SJCRH30 (cell line): ENCODE measurements at regions not wholly inside any gene's neighbourhood (a gene's known extent, or its start where the extent isn't known, plus 50 kb on each side); places are given as distances from the start of the nearest gene placed in this dataset.

Experiments used
- DNase-seq, 2 experiments: peaks; one replicate each; pipeline ENCODE4 v3.0.0-alpha.2; 2015 to 2020
- H3K27ac ChIP-seq: fragments of 250-450 bp; sonication (Bioruptor Pico); 2 replicates; pipeline ENCODE4 v1.5.1; 2020; ENCODE audit warnings: mild to moderate bottlenecking, moderate library complexity
- H3K27me3 ChIP-seq: fragments of 250-450 bp; sonication (Bioruptor Pico); 2 replicates; pipeline ENCODE4 v1.5.1; 2020; ENCODE audit warnings: mild to moderate bottlenecking, moderate library complexity
- H3K36me3 ChIP-seq: fragments of 250-450 bp; sonication (Bioruptor Pico); 2 replicates; pipeline ENCODE4 v1.5.1; 2020; ENCODE audit warnings: mild to moderate bottlenecking, moderate library complexity
- H3K4me1 ChIP-seq: fragments of 250-450 bp; sonication (Bioruptor Pico); 2 replicates; pipeline ENCODE4 v1.5.1; 2020; ENCODE audit warnings: mild to moderate bottlenecking, moderate library complexity
- H3K4me3 ChIP-seq: fragments of 250-450 bp; sonication (Bioruptor Pico); 2 replicates; pipeline ENCODE4 v1.5.1; 2020; ENCODE audit warnings: mild to moderate bottlenecking, moderate library complexity
- H3K9me3 ChIP-seq: fragments of 250-450 bp; sonication (Bioruptor Pico); replicated peaks from 2 replicates; pipeline ENCODE4 v1.5.1; 2020; ENCODE audit warnings: mild to moderate bottlenecking, moderate library complexity

- Histone ChIP-seq H3K27ac (no peak overlapping the region), H3K36me3 (no peaks in the 10 kb centered on the region), H3K4me1 (no peaks in the 10 kb centered on the region), H3K9me3 (0 out of 2 replicates have a peak, but pooled peaks cover 2% of the 10 kb centered on the region), H3K4me3 (no peak overlapping the region), H3K27me3 (no peaks in the 10 kb centered on the region)
- no peak for DNase-seq
These were observed 341.7 kb upstream of the ZNF804A start for GRCh38 chr2:184256611-184257010.

- no peak overlapping the region for H3K4me3 ChIP-seq
- H3K36me3 ChIP-seq = no peaks in the 10 kb centered on the region
- DNase-seq = no peak
- no peaks in the 10 kb centered on the region for H3K4me1 ChIP-seq
- no peak overlapping the region for H3K27ac ChIP-seq
- H3K27me3 ChIP-seq = no peaks in the 10 kb centered on the region
- no peaks in the 10 kb centered on the region for H3K9me3 ChIP-seq
These were observed 337.0 kb upstream of the ZNF804A start for GRCh38 chr2:184261331-184261730.

DNA sequence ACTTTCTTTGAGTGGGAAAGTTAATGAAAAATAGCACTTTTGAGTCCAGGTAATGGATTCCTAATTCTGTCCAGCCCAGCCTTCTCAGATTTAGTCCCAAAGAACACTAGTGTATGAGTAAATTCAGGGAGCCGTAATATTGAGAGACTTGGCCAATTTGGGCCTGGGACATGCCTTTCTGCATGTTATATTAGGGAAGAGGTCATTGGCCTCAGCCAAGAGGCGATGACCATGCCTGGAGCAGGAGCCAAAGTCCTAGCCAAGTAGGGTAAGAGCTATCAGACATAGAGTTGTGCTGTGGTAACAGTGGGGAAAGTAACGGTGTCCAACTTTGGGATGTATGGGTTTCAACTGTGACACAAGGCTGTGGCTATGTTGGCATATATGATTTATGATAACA lies 336.5 kb upstream of the ZNF804A start:
- Histone ChIP-seq H3K9me3 (no peaks in the 10 kb centered on the region), H3K27ac (no peak overlapping the region), H3K36me3 (no peaks in the 10 kb centered on the region), H3K4me3 (no peak overlapping the region), H3K4me1 (no peaks in the 10 kb centered on the region), H3K27me3 (no peaks in the 10 kb centered on the region)
- no peak for DNase-seq

DNA sequence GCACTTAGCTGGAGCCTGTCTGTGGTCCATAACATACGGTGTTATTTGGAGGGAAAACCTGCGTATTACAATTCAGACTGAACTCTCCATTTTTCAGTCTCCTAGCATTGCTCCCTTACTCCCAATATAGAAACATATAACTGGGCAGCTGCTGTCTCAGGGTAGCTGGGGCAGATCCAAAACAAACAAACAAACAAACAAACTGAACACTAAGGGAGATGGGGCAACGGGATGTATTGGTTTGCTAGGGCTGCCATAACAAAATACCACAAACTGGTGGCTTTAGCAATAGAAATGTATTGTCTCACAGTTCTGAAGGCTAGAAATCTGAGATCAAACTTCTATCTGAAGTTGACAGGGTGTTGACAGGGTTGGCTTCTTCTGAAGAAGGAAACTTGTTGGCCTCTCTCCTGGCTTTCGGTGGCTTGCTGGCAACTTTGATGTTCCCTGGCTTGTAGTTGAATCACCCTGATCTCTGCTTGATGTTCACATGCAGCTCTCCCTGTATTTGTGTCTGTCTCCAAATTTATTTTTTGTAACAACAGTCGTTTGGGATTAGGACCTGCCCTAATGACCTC lies 329.3 kb upstream of the ZNF804A start:
- H3K9me3 ChIP-seq = no peaks in the 10 kb centered on the region
- H3K36me3 ChIP-seq = no peaks in the 10 kb centered on the region
- no peaks in the 10 kb centered on the region for H3K27me3 ChIP-seq
- DNase-seq = no peak
- no peak overlapping the region for H3K4me3 ChIP-seq
- no peak overlapping the region for H3K27ac ChIP-seq
- H3K4me1 ChIP-seq = no peaks in the 10 kb centered on the region

DNA sequence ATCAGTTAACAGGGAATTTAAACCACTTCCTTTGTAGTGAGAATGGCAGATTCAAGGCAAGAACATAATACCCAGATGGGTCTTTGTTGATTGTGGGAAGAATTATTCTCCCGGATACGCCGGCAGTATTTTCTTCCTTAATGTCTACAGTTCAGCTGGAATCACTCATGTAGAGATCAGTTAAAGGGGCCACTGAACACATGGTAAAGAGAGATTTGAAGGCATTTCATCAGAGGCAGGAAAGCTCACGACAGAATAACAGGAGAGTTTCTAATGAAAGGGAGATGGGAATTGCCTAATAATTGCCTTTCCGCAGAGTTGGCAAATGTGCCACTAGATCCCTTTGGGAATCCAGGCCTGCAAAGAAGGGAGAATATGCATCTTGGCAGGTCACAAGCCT lies 327.7 kb upstream of the ZNF804A start:
- Histone ChIP-seq H3K27ac (no peak overlapping the region), H3K36me3 (no peaks in the 10 kb centered on the region), H3K27me3 (no peaks in the 10 kb centered on the region), H3K4me1 (no peaks in the 10 kb centered on the region), H3K4me3 (no peak overlapping the region), H3K9me3 (no peaks in the 10 kb centered on the region)
- no peak for DNase-seq

DNA sequence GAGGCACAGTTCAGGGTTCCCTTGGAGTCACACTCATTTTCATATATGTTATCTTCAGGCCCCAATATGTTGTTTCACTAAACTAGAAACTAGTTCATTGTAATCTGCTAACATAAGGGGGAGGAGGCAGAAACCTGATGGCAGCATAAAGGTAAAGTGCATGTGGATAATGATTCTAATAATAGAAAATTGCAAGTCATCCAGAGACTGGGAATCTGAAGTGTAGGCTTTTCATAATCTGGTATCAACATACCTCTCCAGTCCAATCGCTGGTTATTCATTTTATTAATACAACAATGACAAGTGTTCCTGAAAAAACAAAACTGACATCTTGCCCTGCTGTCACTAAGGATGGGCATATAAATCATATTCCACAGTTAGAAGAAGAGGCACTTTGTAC lies 326.3 kb upstream of the ZNF804A start:
- Histone ChIP-seq H3K9me3 (no peaks in the 10 kb centered on the region), H3K4me1 (no peaks in the 10 kb centered on the region), H3K27me3 (no peaks in the 10 kb centered on the region), H3K36me3 (no peaks in the 10 kb centered on the region), H3K4me3 (no peak overlapping the region), H3K27ac (no peak overlapping the region)
- no peak for DNase-seq

- Histone ChIP-seq H3K4me1 (no peaks in the 10 kb centered on the region), H3K27me3 (no peaks in the 10 kb centered on the region), H3K9me3 (no peaks in the 10 kb centered on the region), H3K4me3 (no peak overlapping the region), H3K36me3 (no peaks in the 10 kb centered on the region), H3K27ac (no peak overlapping the region)
- DNase-seq = no peak
These were observed 303.5 kb upstream of the ZNF804A start for GRCh38 chr2:184294831-184295230.

GRCh38 chr2:184297085-184297484 lies 301.2 kb upstream of the ZNF804A start:
- no peaks in the 10 kb centered on the region for H3K27me3 ChIP-seq
- H3K4me3 ChIP-seq = no peak overlapping the region
- no peak overlapping the region for H3K27ac ChIP-seq
- no peaks in the 10 kb centered on the region for H3K4me1 ChIP-seq
- no peaks in the 10 kb centered on the region for H3K36me3 ChIP-seq
- no peak for DNase-seq
- H3K9me3 ChIP-seq = no peaks in the 10 kb centered on the region

GRCh38 chr2:184302506-184302905 lies 295.8 kb upstream of the ZNF804A start:
- H3K4me3 ChIP-seq = no peak overlapping the region
- no peaks in the 10 kb centered on the region for H3K36me3 ChIP-seq
- no peaks in the 10 kb centered on the region for H3K9me3 ChIP-seq
- H3K4me1 ChIP-seq = no peaks in the 10 kb centered on the region
- DNase-seq = no peak
- H3K27me3 ChIP-seq = no peaks in the 10 kb centered on the region
- no peak overlapping the region for H3K27ac ChIP-seq

- Histone ChIP-seq H3K27ac (no peak overlapping the region), H3K36me3 (no peaks in the 10 kb centered on the region), H3K9me3 (no peaks in the 10 kb centered on the region), H3K4me1 (no peaks in the 10 kb centered on the region), H3K4me3 (no peak overlapping the region), H3K27me3 (no peaks in the 10 kb centered on the region)
- no peak for DNase-seq
These were observed 294.3 kb upstream of the ZNF804A start for GRCh38 chr2:184304006-184304405.

GRCh38 chr2:184305105-184305504 lies 293.2 kb upstream of the ZNF804A start:
- no peak for DNase-seq
- H3K4me3 ChIP-seq = no peak overlapping the region
- H3K27ac ChIP-seq = no peak overlapping the region
- H3K4me1 ChIP-seq = no peaks in the 10 kb centered on the region
- no peaks in the 10 kb centered on the region for H3K27me3 ChIP-seq
- H3K36me3 ChIP-seq = no peaks in the 10 kb centered on the region
- H3K9me3 ChIP-seq = no peaks in the 10 kb centered on the region

DNA sequence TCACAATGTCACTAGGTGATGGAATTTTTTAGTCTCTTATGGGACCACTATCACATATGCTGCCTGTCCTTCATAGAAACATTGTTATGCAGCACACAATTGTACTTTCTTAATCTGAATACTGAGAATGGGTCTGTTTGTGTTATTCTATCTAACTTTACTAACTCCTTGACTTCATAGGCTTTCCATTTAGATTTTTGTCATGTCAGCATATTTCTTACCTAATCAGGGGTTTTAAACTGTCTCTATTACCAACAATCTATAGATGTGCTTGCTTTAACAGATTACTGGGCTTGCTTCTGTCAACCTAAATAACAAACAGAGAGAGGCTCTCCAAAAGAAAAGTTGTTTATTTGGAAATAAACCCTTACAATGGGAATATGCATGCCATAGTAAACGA lies 289.6 kb upstream of the ZNF804A start:
- no peak overlapping the region for H3K4me3 ChIP-seq
- no peaks in the 10 kb centered on the region for H3K27me3 ChIP-seq
- H3K4me1 ChIP-seq = no peaks in the 10 kb centered on the region
- no peaks in the 10 kb centered on the region for H3K9me3 ChIP-seq
- DNase-seq = no peak
- no peak overlapping the region for H3K27ac ChIP-seq
- no peaks in the 10 kb centered on the region for H3K36me3 ChIP-seq

DNA sequence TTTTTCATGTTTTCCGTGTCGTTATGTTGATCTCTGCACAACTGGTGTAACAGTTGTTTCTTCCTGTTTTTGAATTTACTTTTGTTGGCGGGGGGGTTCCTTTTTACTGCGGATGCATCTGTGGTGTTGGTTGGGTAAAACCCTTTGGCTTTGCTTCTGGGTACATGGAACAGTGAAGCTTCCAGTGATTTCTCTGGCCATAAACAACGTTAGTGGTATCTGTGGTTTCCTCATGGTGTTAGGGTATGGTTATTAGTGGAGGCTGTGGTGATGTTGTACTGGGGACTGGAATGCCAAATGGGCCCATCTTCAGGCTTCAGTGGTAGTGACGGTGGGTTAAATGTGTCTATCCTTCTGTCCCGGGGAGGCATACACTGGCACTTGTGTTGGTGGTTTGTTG lies 285.4 kb upstream of the ZNF804A start:
- H3K9me3 ChIP-seq = no peaks in the 10 kb centered on the region

DNA sequence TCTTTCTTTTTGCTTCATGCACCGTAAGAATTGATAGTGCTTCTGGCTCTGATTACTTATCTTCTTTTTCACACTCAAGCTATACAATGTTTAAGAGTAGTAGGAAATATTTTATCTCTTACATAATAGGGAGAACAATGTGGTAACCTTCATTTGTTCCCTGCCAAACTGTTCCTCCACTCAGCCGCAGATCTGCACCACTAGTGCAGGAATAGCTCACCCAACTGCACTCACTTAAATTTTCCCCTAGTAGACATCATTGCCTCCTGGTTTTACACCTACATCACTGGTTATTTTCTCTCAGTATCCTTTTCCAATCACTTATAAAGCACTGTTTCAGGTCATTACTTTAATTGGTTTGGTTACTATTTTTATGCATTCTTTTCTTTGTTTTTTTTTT lies 283.5 kb upstream of the ZNF804A start:
- H3K4me3 ChIP-seq = no peak overlapping the region
- H3K4me1 ChIP-seq = no peaks in the 10 kb centered on the region
- no peaks in the 10 kb centered on the region for H3K27me3 ChIP-seq

More for the DNA sequence above, 285.4 kb upstream of the ZNF804A start:
- Histone ChIP-seq H3K4me3 (no peak overlapping the region), H3K36me3 (no peaks in the 10 kb centered on the region), H3K4me1 (no peaks in the 10 kb centered on the region), H3K27ac (no peak overlapping the region), H3K27me3 (no peaks in the 10 kb centered on the region)
- no peak for DNase-seq

GRCh38 chr2:184316921-184317320 lies 281.4 kb upstream of the ZNF804A start:
- no peak overlapping the region for H3K27ac ChIP-seq
- no peaks in the 10 kb centered on the region for H3K36me3 ChIP-seq
- no peaks in the 10 kb centered on the region for H3K27me3 ChIP-seq
- no peaks in the 10 kb centered on the region for H3K9me3 ChIP-seq
- no peaks in the 10 kb centered on the region for H3K4me1 ChIP-seq
- no peak for DNase-seq
- H3K4me3 ChIP-seq = no peak overlapping the region

More for the DNA sequence above, 283.5 kb upstream of the ZNF804A start:
- Histone ChIP-seq H3K36me3 (no peaks in the 10 kb centered on the region), H3K9me3 (no peaks in the 10 kb centered on the region), H3K27ac (no peak overlapping the region)
- DNase-seq = no peak

GRCh38 chr2:184322615-184323014 lies 275.7 kb upstream of the ZNF804A start:
- no peak overlapping the region for H3K27ac ChIP-seq
- H3K36me3 ChIP-seq = no peaks in the 10 kb centered on the region
- DNase-seq = no peak
- H3K9me3 ChIP-seq = no peaks in the 10 kb centered on the region
- no peak overlapping the region for H3K4me3 ChIP-seq
- H3K4me1 ChIP-seq = no peaks in the 10 kb centered on the region
- H3K27me3 ChIP-seq = no peaks in the 10 kb centered on the region
